H1 (cell line): ENCODE measurements at regions not wholly inside any gene's neighbourhood (a gene's known extent, or its start where the extent isn't known, plus 50 kb on each side); places are given as distances from the start of the nearest gene placed in this dataset.

Experiments
- CTCF ChIA-PET: fragments of 300-600 bp; sonication (Branson Sonifier 250); formaldehyde crosslinking; loops from one replicate; lab custom pipeline; 2021; ENCODE audit not compliant: partially characterized antibody; lab: Charles Lee
- POLR2A ChIA-PET: fragments of 300-600 bp; sonication (Branson Sonifier 250); formaldehyde crosslinking; loops from one replicate; lab custom pipeline; 2021; ENCODE audit warnings: inconsistent platforms; ENCODE audit not compliant: partially characterized antibody; lab: Charles Lee
- DNase-seq, 2 experiments: peaks; one replicate each; pipeline versions ENCODE4 v3.0.0 to v3.0.0-alpha.2; 2010 to 2022; ENCODE audit warnings: low spot score in 2 of 2, low read depth in 1 of 2, mixed read lengths in 1 of 2
- FAIRE-seq: peaks from 2 replicates; lab custom pipeline; 2011; peaks lifted over from hg19 to GRCh38; lab: Jason Lieb, UNC
- H2AFZ ChIP-seq: 2 replicates; pipeline ENCODE4 v1.8.1; 2012; ENCODE audit warnings: low read length, inconsistent platforms
- H2AK5ac ChIP-seq: 2 replicates; pipeline ENCODE4 v1.6.1; 2013; ENCODE audit warnings: low read depth, low read length
- H2BK120ac ChIP-seq: replicated peaks from 2 replicates; pipeline ENCODE3; 2013; ENCODE audit warnings: low read depth, low read length, inconsistent platforms
- H2BK12ac ChIP-seq: 2 replicates; pipeline ENCODE4 v1.6.1; 2013; ENCODE audit warnings: low read depth, low read length
- H2BK15ac ChIP-seq: 2 replicates; pipeline ENCODE4 v1.6.1; 2013; ENCODE audit warnings: low read length
- H2BK20ac ChIP-seq: 2 replicates; pipeline ENCODE4 v1.6.1; 2013; ENCODE audit warnings: low read length
- H2BK5ac ChIP-seq: 2 replicates; pipeline ENCODE4 v1.6.1; 2013; ENCODE audit warnings: low read depth, low read length
- H3K14ac ChIP-seq: 2 replicates; pipeline ENCODE4 v1.6.1; 2013; ENCODE audit warnings: inconsistent platforms; ENCODE audit not compliant: insufficient read length
- H3K18ac ChIP-seq: 2 replicates; pipeline ENCODE4 v1.6.1; 2013; ENCODE audit warnings: low read length; ENCODE audit errors: extremely low read depth
- H3K23ac ChIP-seq: 2 replicates; pipeline ENCODE4 v1.6.1; 2013; ENCODE audit warnings: inconsistent platforms; ENCODE audit not compliant: insufficient read length
- H3K23me2 ChIP-seq: 2 replicates; pipeline ENCODE4 v1.6.1; 2013; ENCODE audit warnings: low read depth, low read length
- H3K27ac ChIP-seq: 2 replicates; pipeline ENCODE4 v1.6.1; 2011; ENCODE audit warnings: low read depth, low read length, inconsistent platforms
- H3K27me3 ChIP-seq, 4 experiments: replicated peaks in 1 of 4; 1 replicate in 1 of 4; 2 replicates in 3 of 4; pipeline versions ENCODE4 v1.6.1 to v1.8.1; 2011 to 2013; ENCODE audit warnings: low read length in 3 of 4, mild to moderate bottlenecking in 3 of 4, inconsistent platforms in 2 of 4, mixed read lengths in 2 of 4, moderate library complexity in 1 of 4; ENCODE audit not compliant: control insufficient read depth in 3 of 4, insufficient read depth in 3 of 4; ENCODE audit errors: extremely low read depth in 1 of 4
- H3K36me3 ChIP-seq, 4 experiments: 2 replicates each; pipeline versions ENCODE4 v1.6.1 to v1.8.1; 2011 to 2013; ENCODE audit warnings: mild to moderate bottlenecking in 4 of 4, low read length in 3 of 4, moderate library complexity in 2 of 4, control low read depth in 1 of 4, inconsistent platforms in 1 of 4; ENCODE audit not compliant: insufficient read depth in 4 of 4, control insufficient read depth in 2 of 4
- H3K4ac ChIP-seq: replicated peaks from 2 replicates; pipeline ENCODE3; 2013; ENCODE audit warnings: low read length, low read depth, mixed read lengths, inconsistent platforms; ENCODE audit not compliant: insufficient read length
- H3K4me1 ChIP-seq, 4 experiments: replicated peaks in 1 of 4; 1 replicate in 1 of 4; 2 replicates in 3 of 4; pipeline versions ENCODE4 v1.6.1 to v1.8.1; 2011 to 2013; ENCODE audit warnings: low read length in 3 of 4, inconsistent platforms in 2 of 4, mixed read lengths in 1 of 4; ENCODE audit not compliant: insufficient read depth in 4 of 4, control insufficient read depth in 3 of 4
- H3K4me2 ChIP-seq, 2 experiments: 2 replicates each; pipeline versions ENCODE4 v1.6.1 to v1.8.1; 2011 to 2013; ENCODE audit warnings: low read depth in 2 of 2, low read length in 2 of 2, control low read depth in 1 of 2, inconsistent platforms in 1 of 2, mild to moderate bottlenecking in 1 of 2; ENCODE audit not compliant: insufficient read depth in 1 of 2
- H3K4me3 ChIP-seq, 4 experiments: fragments of 200-600, 300-600 bp in 1 of 4; sonication (generic), shearing (Covaris generic), sonication (Bioruptor Twin) in 1 of 4; 2 replicates each; pipeline versions ENCODE4 v1.5.1 to v1.8.1; 2011 to 2016; ENCODE audit warnings: low read length in 4 of 4, low read depth in 3 of 4, control low read depth in 2 of 4, inconsistent platforms in 2 of 4, mild to moderate bottlenecking in 2 of 4, mixed read lengths in 1 of 4, moderate library complexity in 1 of 4; ENCODE audit not compliant: insufficient read depth in 2 of 4; ENCODE audit errors: extremely low read depth in 1 of 4
- H3K56ac ChIP-seq: replicated peaks from 2 replicates; pipeline ENCODE3; 2013; ENCODE audit warnings: low read depth, mild to moderate bottlenecking, mixed read lengths, low read length, inconsistent platforms; ENCODE audit not compliant: insufficient read length
- H3K79me1 ChIP-seq: 2 replicates; pipeline ENCODE4 v1.6.1; 2013; ENCODE audit warnings: low read depth, low read length, control low read depth
- H3K79me2 ChIP-seq, 2 experiments: 2 replicates each; pipeline versions ENCODE4 v1.6.1 to v1.8.1; 2012 to 2013; ENCODE audit warnings: low read length in 2 of 2, mild to moderate bottlenecking in 2 of 2, inconsistent platforms in 1 of 2; ENCODE audit not compliant: insufficient read depth in 2 of 2, control insufficient read depth in 1 of 2
- H3K9ac ChIP-seq, 4 experiments: replicated peaks in 1 of 4; 1 replicate in 1 of 4; 2 replicates in 3 of 4; pipeline versions ENCODE4 v1.6.1 to v1.8.1; 2011 to 2013; ENCODE audit warnings: low read depth in 3 of 4, low read length in 3 of 4, control low read depth in 2 of 4, mild to moderate bottlenecking in 2 of 4, moderate library complexity in 2 of 4, inconsistent platforms in 1 of 4; ENCODE audit errors: extremely low read depth in 1 of 4
- H3K9me3 ChIP-seq, 2 experiments: 2 replicates each; pipeline versions ENCODE4 v1.6.1 to v1.8.1; 2012 to 2013; ENCODE audit warnings: mild to moderate bottlenecking in 2 of 2, moderate library complexity in 2 of 2, control low read depth in 1 of 2, inconsistent platforms in 1 of 2, low read depth in 1 of 2, low read length in 1 of 2, mixed read lengths in 1 of 2; ENCODE audit not compliant: insufficient read depth in 2 of 2
- H4K20me1 ChIP-seq, 2 experiments: replicated peaks in 1 of 2; 2 replicates each; pipeline versions ENCODE3 to v1.8.1; 2011 to 2013; ENCODE audit warnings: inconsistent platforms in 2 of 2, low read length in 2 of 2, mild to moderate bottlenecking in 1 of 2; ENCODE audit not compliant: insufficient read depth in 2 of 2, control insufficient read depth in 1 of 2
- H4K5ac ChIP-seq: 2 replicates; pipeline ENCODE4 v1.6.1; 2013; ENCODE audit warnings: low read length, low read depth, mixed read lengths, inconsistent platforms; ENCODE audit not compliant: insufficient read length
- H4K8ac ChIP-seq: 2 replicates; pipeline ENCODE4 v1.8.0; 2013; ENCODE audit warnings: mild to moderate bottlenecking, moderate library complexity, low read length, inconsistent platforms; ENCODE audit not compliant: insufficient read depth; ENCODE audit errors: extremely low read depth
- H4K91ac ChIP-seq: replicated peaks from 2 replicates; pipeline ENCODE3; 2013; ENCODE audit warnings: low read length, mixed read lengths, inconsistent platforms; ENCODE audit not compliant: insufficient read length
- ATF2 ChIP-seq: IDR thresholded peaks from 2 replicates; pipeline ENCODE4 v1.6.1; 2012; ENCODE audit warnings: low read length, inconsistent platforms
- BRCA1 ChIP-seq: IDR thresholded peaks from 2 replicates; pipeline ENCODE4 v1.6.1; 2012; ENCODE audit warnings: low read depth, low read length, improper control_type of control experiment
- CHD1 ChIP-seq: IDR thresholded peaks from 2 replicates; pipeline ENCODE4 v1.6.1; 2012; ENCODE audit warnings: low read depth, low read length, improper control_type of control experiment
- CTCF ChIP-seq, 3 experiments: IDR thresholded peaks; 1 replicate in 2 of 3; 2 replicates in 1 of 3; pipeline versions ENCODE4 v1.5.1 to v1.6.1; 2011; ENCODE audit warnings: low read length in 3 of 3, mild to moderate bottlenecking in 3 of 3, inconsistent platforms in 2 of 3, low read depth in 1 of 3, moderate library complexity in 1 of 3; ENCODE audit not compliant: insufficient read depth in 1 of 3; ENCODE audit errors: control extremely low read depth in 1 of 3
- EGR1 ChIP-seq: IDR thresholded peaks from 2 replicates; pipeline ENCODE4 v1.6.1; 2011; ENCODE audit warnings: low read depth, low read length, borderline replicate concordance
- SAP30 ChIP-seq: fragments of 300-600 bp; sonication (generic); IDR thresholded peaks from 2 replicates; pipeline ENCODE4 v1.7.1; 2012; ENCODE audit warnings: low read length, moderate library complexity, mild to moderate bottlenecking, inconsistent platforms; ENCODE audit not compliant: insufficient read depth, insufficient replicate concordance
- SIX5 ChIP-seq: IDR thresholded peaks from 2 replicates; pipeline ENCODE4 v1.6.1; 2011; ENCODE audit warnings: mild to moderate bottlenecking, low read depth, low read length
- TAF1 ChIP-seq: IDR thresholded peaks from 2 replicates; pipeline ENCODE4 v1.6.1; 2011; ENCODE audit warnings: mild to moderate bottlenecking, low read depth, low read length
- TAF7 ChIP-seq: optimal IDR thresholded peaks from 2 replicates; pipeline ENCODE3; 2011; ENCODE audit warnings: low read depth, mild to moderate bottlenecking, inconsistent platforms, low read length, moderate library complexity, borderline replicate concordance
- TCF12 ChIP-seq: IDR thresholded peaks from 2 replicates; pipeline ENCODE4 v1.6.1; 2011; ENCODE audit warnings: low read depth, mild to moderate bottlenecking, low read length
- YY1 ChIP-seq: IDR thresholded peaks from 2 replicates; pipeline ENCODE4 v1.6.1; 2011; ENCODE audit warnings: low read depth, mild to moderate bottlenecking, low read length
- WGBS, 2 experiments: shearing (Covaris generic) in 1 of 2; methylation state at CpG; one replicate each; pipeline versions ENCODE4 v1.1.6 to v1.1.7; 2013 to 2015; ENCODE audit warnings: low lambda C conversion rate in 2 of 2, mixed read lengths in 2 of 2, inconsistent platforms in 1 of 2, low coverage in 1 of 2, missing lambda C conversion rate in 1 of 2; ENCODE audit not compliant: insufficient replicate concordance in 2 of 2, insufficient coverage in 1 of 2, insufficient read length in 1 of 2; ENCODE audit errors: extremely low coverage in 1 of 2, missing lambda C conversion rate in 1 of 2; 5-methylcytosine and 5-hydroxymethylcytosine counted together

DNA sequence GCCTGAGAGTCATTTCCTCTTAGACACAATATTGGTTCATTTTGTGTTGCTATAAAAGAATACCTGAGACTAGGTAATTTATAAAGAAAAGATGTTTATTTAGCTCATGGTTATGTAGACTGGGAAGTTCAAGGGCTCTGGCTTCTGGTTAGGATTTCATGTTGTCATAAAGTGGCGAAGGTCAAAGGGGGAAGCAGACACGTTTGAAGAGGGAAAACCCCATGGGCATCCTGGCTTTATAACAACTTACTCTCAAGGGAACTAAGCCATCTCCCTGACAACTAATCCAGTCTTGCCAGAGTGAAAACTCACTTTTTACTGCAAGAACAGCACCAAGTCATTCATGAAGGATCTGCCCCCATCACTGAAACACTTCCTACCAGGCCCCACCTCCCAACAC is 89.7 kb upstream of the RNF152 start:
- Histone ChIP-seq H2BK20ac (no peak overlapping the region), H3K27me3 (no peaks in the 10 kb centered on the region), H4K20me1 (no peaks in the 10 kb centered on the region), H3K79me1 (no peaks in the 10 kb centered on the region), H2BK5ac (no peak overlapping the region), H2AK5ac (no peak overlapping the region), H3K23ac (no peak overlapping the region), H3K4me1 (peaks cover 0 to 4% (median 1%) of the 10 kb centered on the region in 4 experiments; a peak in 1 of 7 replicates), H3K27ac (no peak overlapping the region), H3K9me3 (no peaks in the 10 kb centered on the region), H3K4me2 (no peak overlapping the region), H3K36me3 (no peaks in the 10 kb centered on the region), H4K8ac (no peak overlapping the region), H3K4me3 (no peak overlapping the region), H3K18ac (no peak overlapping the region), H3K56ac (no peak overlapping the region), H3K79me2 (no peaks in the 10 kb centered on the region), H2BK15ac (no peak overlapping the region), H2BK120ac (no peak overlapping the region), H3K9ac (no peak overlapping the region), H4K5ac (no peak overlapping the region), H3K23me2 (no peaks in the 10 kb centered on the region), H3K4ac (no peak overlapping the region), H4K91ac (no peak overlapping the region), H2BK12ac (no peak overlapping the region), H2AFZ (0 out of 2 replicates have a peak overlapping the region, but pooled peaks have one; percentile 22), H3K14ac (no peak overlapping the region)
- POLR2A ChIA-PET, result interaction anchor here (0.8 kb wide), 1 partner anchor 65 kb away, joined by 3 read pairs; no protein-coding TSS in a partner anchor
- DNase-seq (no peak), FAIRE-seq (no peak)
- CTCF ChIA-PET, result interaction anchor here (0.8 to 1.2 kb wide), 2 partner anchors 34 to 150 kb away, joined by 3 read pairs; no protein-coding TSS in a partner anchor
- 90% methylated on average over 2 of the region's 2 CpGs; no CpG with 5 or more reads in 1 of the 2 experiments for WGBS, 2 experiments
- TF ChIP-seq BRCA1 (no peak), TAF1 (no peak), ATF2 (no peak), CTCF (IDR thresholded peaks at IDR 0.05; ENCODE audit: control extremely low read depth in 1 of 3, insufficient read depth in 1 of 3, low read depth in 1 of 3, low read length in 3 of 3) (no peak), EGR1 (no peak), TCF12 (no peak), SIX5 (no peak), SAP30 (no peak), YY1 (no peak), TAF7 (no peak), CHD1 (no peak)
